K562 (cell line): ENCODE measurements at regions not wholly inside any gene's neighbourhood (a gene's known extent, or its start where the extent isn't known, plus 50 kb on each side); places are given as distances from the start of the nearest gene placed in this dataset.

ENCODE experiments used
- ATAC-seq: fragments of 200-7000 bp; cut with Tn5 transposase; 3 replicates; pipeline ENCODE4 v1.9.1; 2020; ENCODE audit warnings: moderate library complexity
- BruUV-seq: library from RNA; stranded (reverse); fragments of 400-500 nt; replicated peaks from 2 replicates; lab custom pipeline; 2021; lab: Mats Ljungman, UMichigan
- CTCF ChIA-PET: fragments of 300-600 bp; formaldehyde crosslinking; extraction: SDS; loops from one replicate; lab custom pipeline; 2021; ENCODE audit warnings: low intra/inter-chr PET ratio; lab: Yijun Ruan, JAX
- POLR2A ChIA-PET: fragments of 300-600, 350-650 bp; sonication (Branson Sonifier 250); formaldehyde crosslinking; extraction: SDS; loops from one replicate; lab custom pipeline; 2021; ENCODE audit warnings: antibody characterized with exemption, inconsistent platforms; lab: Yijun Ruan, JAX
- DNase-seq, 4 experiments: peaks; one replicate each; pipeline versions ENCODE4 v3.0.0 to v3.0.0-alpha.2; 2011 to 2018; ENCODE audit warnings: low spot score in 3 of 4, mixed read lengths in 3 of 4; ENCODE audit errors: extremely low read depth in 1 of 4
- FAIRE-seq: peaks from 2 replicates; lab custom pipeline; 2011; peaks lifted over from hg19 to GRCh38; lab: Jason Lieb, UNC
- H2AFZ ChIP-seq: 2 replicates; pipeline ENCODE4 v1.6.0; 2011; ENCODE audit warnings: low read depth, low read length, control low read depth, inconsistent platforms
- H3K27ac ChIP-seq: fragments of 200-600 bp; 3 replicates; pipeline ENCODE4 v1.8.0; 2011; ENCODE audit warnings: low read depth, mild to moderate bottlenecking, control low read depth, inconsistent platforms, low read length, moderate library complexity, mixed read lengths; ENCODE audit errors: extremely low read depth
- H3K27me3 ChIP-seq, 2 experiments: fragments of 300-600 bp in 1 of 2; 2 replicates in 1 of 2; 3 replicates in 1 of 2; pipeline versions ENCODE4 v1.6.0 to v1.8.0; 2011; ENCODE audit warnings: inconsistent platforms in 2 of 2, low read length in 2 of 2, mild to moderate bottlenecking in 1 of 2, mixed read lengths in 1 of 2, moderate library complexity in 1 of 2; ENCODE audit not compliant: control insufficient read depth in 2 of 2, insufficient read depth in 2 of 2
- H3K36me3 ChIP-seq: fragments of 300-600 bp; 3 replicates; pipeline ENCODE4 v1.8.0; 2011; ENCODE audit warnings: mild to moderate bottlenecking, low read length, inconsistent platforms; ENCODE audit not compliant: control insufficient read depth, insufficient read depth
- H3K4me1 ChIP-seq, 2 experiments: fragments of 200-600 bp in 1 of 2; replicated peaks in 1 of 2; 2 replicates in 1 of 2; 3 replicates in 1 of 2; pipeline versions ENCODE4 v1.5.1 to v1.8.0; 2011; ENCODE audit warnings: inconsistent platforms in 2 of 2, low read length in 2 of 2, mild to moderate bottlenecking in 1 of 2, mixed read lengths in 1 of 2, moderate library complexity in 1 of 2; ENCODE audit not compliant: control insufficient read depth in 2 of 2, insufficient read depth in 2 of 2
- H3K4me2 ChIP-seq: 2 replicates; pipeline ENCODE4 v1.6.1; 2011; ENCODE audit warnings: low read length, control low read depth, inconsistent platforms, mixed read lengths; ENCODE audit not compliant: insufficient read depth
- H3K4me3 ChIP-seq: fragments of 200-600 bp; sonication (generic), shearing (Covaris generic); 2 replicates; pipeline ENCODE4 v1.5.1; 2016; ENCODE audit warnings: control low read depth, inconsistent platforms
- H3K79me2 ChIP-seq: fragments of 200-600 bp; 3 replicates; pipeline ENCODE4 v1.8.0; 2011; ENCODE audit warnings: low read length, inconsistent platforms; ENCODE audit not compliant: control insufficient read depth, insufficient read depth
- H3K9ac ChIP-seq, 2 experiments: 2 replicates each; pipeline versions ENCODE4 v1.6.0 to v1.6.1; 2011; ENCODE audit warnings: low read depth in 2 of 2, low read length in 2 of 2, control low read depth in 1 of 2, inconsistent platforms in 1 of 2, mild to moderate bottlenecking in 1 of 2, mixed read lengths in 1 of 2; ENCODE audit not compliant: insufficient read depth in 1 of 2
- H3K9me1 ChIP-seq: one replicate; pipeline ENCODE4 v1.6.0; 2011; ENCODE audit warnings: inconsistent platforms, mild to moderate bottlenecking, low read length, moderate library complexity; ENCODE audit not compliant: control insufficient read depth, insufficient read depth
- H3K9me3 ChIP-seq: replicated peaks from 2 replicates; pipeline ENCODE4 v1.5.1; 2011; ENCODE audit warnings: low read depth, low read length, inconsistent platforms; ENCODE audit not compliant: control insufficient read depth, insufficient read depth
- H4K20me1 ChIP-seq: replicated peaks from 2 replicates; pipeline ENCODE4 v1.6.1; 2011; ENCODE audit warnings: low read length, inconsistent platforms, mixed read lengths; ENCODE audit not compliant: control insufficient read depth, insufficient read depth
- ARID3B ChIP-seq: fragments of 250-450 bp; sonication (Bioruptor Pico); IDR thresholded peaks from 2 replicates; pipeline ENCODE4 v1.4.0; 2020; ENCODE audit warnings: borderline replicate concordance
- CBX8 ChIP-seq: fragments of 200-600 bp; sonication (generic); IDR thresholded peaks from 2 replicates; pipeline ENCODE4 v1.6.1; 2012; ENCODE audit warnings: borderline replicate concordance, mixed run types, low read depth, mild to moderate bottlenecking, moderate library complexity, mixed read lengths, low read length, control low read depth, inconsistent platforms; ENCODE audit not compliant: poor library complexity, severe bottlenecking; ENCODE audit errors: extremely low read depth
- CHD4 ChIP-seq: fragments of 200-600 bp; sonication (generic); IDR thresholded peaks from 3 replicates; pipeline ENCODE4 v1.6.1; 2012; ENCODE audit warnings: low read depth, mild to moderate bottlenecking, mixed read lengths, low read length, inconsistent platforms; ENCODE audit not compliant: insufficient read depth, insufficient replicate concordance, poor library complexity, severe bottlenecking
- GATAD2B ChIP-seq: fragments of 450-650 bp; IDR thresholded peaks from 2 replicates; pipeline ENCODE4 v1.6.1; 2017; ENCODE audit warnings: mild to moderate bottlenecking, borderline replicate concordance
- JUNB ChIP-seq: fragments of 450-650 bp; formaldehyde crosslinking; conservative IDR thresholded peaks from 2 replicates; pipeline ENCODE4 v1.4.0; 2020; ENCODE audit warnings: mild to moderate bottlenecking
- MLX ChIP-seq, 2 experiments: fragments of 450-650 bp in 1 of 2; sonication (generic) in 1 of 2; formaldehyde crosslinking; conservative IDR thresholded peaks; 2 replicates each; pipeline versions ENCODE4 v1.4.0 to v1.8.1; 2020 to 2022; ENCODE audit warnings: mild to moderate bottlenecking in 1 of 2, missing genetic modification reagents in 1 of 2
- SIN3B ChIP-seq: fragments of 450-650 bp; IDR thresholded peaks from 2 replicates; pipeline ENCODE4 v1.6.1; 2017; ENCODE audit warnings: low read depth, mild to moderate bottlenecking, moderate library complexity
- SIX5 ChIP-seq, 2 experiments: IDR thresholded peaks; 2 replicates each; pipeline ENCODE4 v1.6.1; 2011; ENCODE audit warnings: low read length in 2 of 2, borderline replicate concordance in 1 of 2, low read depth in 1 of 2, mild to moderate bottlenecking in 1 of 2, moderate library complexity in 1 of 2; ENCODE audit not compliant: insufficient read depth in 1 of 2
- TCF3 ChIP-seq: sonication (generic); formaldehyde crosslinking; IDR thresholded peaks from 2 replicates; pipeline ENCODE4 v1.4.0; 2020; ENCODE audit warnings: mild to moderate bottlenecking, missing genetic modification reagents
- ZNF175 ChIP-seq: fragments of 200-800 bp; sonication (Bioruptor generic); IDR thresholded peaks from 2 replicates; pipeline ENCODE4 v1.6.1; 2016; ENCODE audit warnings: low read depth, mild to moderate bottlenecking, missing genetic modification characterization, missing compliant biosample characterization
- ZNF311 ChIP-seq: fragments of 250-450 bp; sonication (Bioruptor Pico); IDR thresholded peaks from 2 replicates; pipeline ENCODE4 v1.4.0; 2020; ENCODE audit warnings: mild to moderate bottlenecking, moderate library complexity
- ZNF583 ChIP-seq: fragments of 250-450 bp; sonication (Bioruptor Pico); IDR thresholded peaks from 2 replicates; pipeline ENCODE4 v1.4.0; 2020
- ZNF609 ChIP-seq: sonication (generic); formaldehyde crosslinking; IDR thresholded peaks from 2 replicates; pipeline ENCODE4 v1.8.1; 2023; ENCODE audit warnings: missing genetic modification reagents, mild to moderate bottlenecking, borderline replicate concordance
- WGBS: fragments of 100-300 bp; shearing (Covaris generic); methylation state at CpG from one replicate; pipeline ENCODE4 v1.1.6; 2016; ENCODE audit warnings: low coverage, mixed read lengths; ENCODE audit not compliant: insufficient coverage; ENCODE audit errors: missing lambda C conversion rate; 5-methylcytosine and 5-hydroxymethylcytosine counted together
- in situ Hi-C: fragments of 300-500 bp; cut with MboI; formaldehyde crosslinking; loops from 4 replicates; pipeline ENCODE4 v1.15.0; 2018; ENCODE audit warnings: inconsistent platforms, mixed read lengths
- intact Hi-C: fragments of 100-400 bp; cut with micrococcal nuclease; formaldehyde crosslinking; loops from 2 replicates; pipeline ENCODE4 v1.14.2; 2022

GRCh38 chr11:26093206-26093605, 238.7 kb upstream of the ANO3 start (continued):
- TF ChIP-seq CHD4 = no peak
- no peak for TF ChIP-seq ZNF583 (CRISPR knock-in tag)
- no peak for TF ChIP-seq MLX (CRISPR knock-in tag; conservative IDR thresholded peaks at IDR 0.05)
- TF ChIP-seq GATAD2B = no peak
- TF ChIP-seq TCF3 (CRISPR knock-in tag) = no peak
- no peak for TF ChIP-seq JUNB (CRISPR knock-in tag)
- TF ChIP-seq SIN3B = no peak
- no peak for TF ChIP-seq ZNF175 (CRISPR knock-in tag)

- no peak overlapping the region for H3K4me2 ChIP-seq
- H3K9me3 ChIP-seq = no peaks in the 10 kb centered on the region
- H4K20me1 ChIP-seq = no peaks in the 10 kb centered on the region
- 1% methylated on average over 5 of the region's 5 CpGs for WGBS
- no peak overlapping the region for H3K4me3 ChIP-seq
- intact Hi-C loops = no loop called here
- no peaks in the 10 kb centered on the region for H3K9me1 ChIP-seq
- in situ Hi-C loops = no loop called here
- H3K79me2 ChIP-seq = no peaks in the 10 kb centered on the region
- BruUV-seq = no TSS peak
- no peak overlapping the region for H3K9ac ChIP-seq
- TF ChIP-seq ARID3B (no peak), CBX8 (no peak), ZNF609 (CRISPR knock-in tag) (no peak), ZNF311 (CRISPR knock-in tag) (no peak), SIX5 (IDR thresholded peaks at IDR 0.05; ENCODE audit: borderline replicate concordance in 1 of 2, insufficient read depth in 1 of 2, low read depth in 1 of 2, low read length in 2 of 2) (no peak)
- H3K27me3 ChIP-seq = no peaks in the 10 kb centered on the region
- CTCF ChIA-PET = no interaction called here
- FAIRE-seq (no peak), DNase-seq (no peak), ATAC-seq (no peak)
- H3K27ac ChIP-seq = no peak overlapping the region
- POLR2A ChIA-PET = no interaction called here
- no peaks in the 10 kb centered on the region for H3K4me1 ChIP-seq
- no peak overlapping the region for H2AFZ ChIP-seq
- no peaks in the 10 kb centered on the region for H3K36me3 ChIP-seq
Observed at GRCh38 chr11:26095340-26095739, 236.6 kb upstream of the ANO3 start.
